ES-I3 (cell line): ENCODE measurements at regions not wholly inside any gene's neighbourhood (a gene's known extent, or its start where the extent isn't known, plus 50 kb on each side); places are given as distances from the start of the nearest gene placed in this dataset.
"Not testable (repeated sequence)": the region's sequence is repeated elsewhere in the genome, so short reads cannot be mapped to it uniquely, and the experiment has no call there.

Experiments
- H3K36me3 ChIP-seq: 2 replicates; pipeline ENCODE4 v1.6.1; 2013; ENCODE audit warnings: mild to moderate bottlenecking, low read length, control low read depth, moderate library complexity; ENCODE audit not compliant: insufficient read depth
- H3K4me1 ChIP-seq: 2 replicates; pipeline ENCODE4 v1.6.1; 2013; ENCODE audit warnings: mild to moderate bottlenecking, control low read depth, low read length; ENCODE audit not compliant: insufficient read depth
- H3K9ac ChIP-seq: 2 replicates; pipeline ENCODE4 v1.6.1; 2013; ENCODE audit warnings: low read depth, mild to moderate bottlenecking, low read length, moderate library complexity
- H3K9me3 ChIP-seq: 2 replicates; pipeline ENCODE4 v1.6.1; 2013; ENCODE audit warnings: mild to moderate bottlenecking, low read length, moderate library complexity; ENCODE audit not compliant: control insufficient read depth, insufficient read depth

GRCh38 chr21:9731317-9731716 is 790.1 kb upstream of the TPTE start:
- H3K9me3 ChIP-seq, H3K9ac ChIP-seq: not testable (repeated sequence)

GRCh38 chr21:9732605-9733004 is 788.8 kb upstream of the TPTE start:
- not testable (repeated sequence) for H3K36me3 ChIP-seq, H3K9ac ChIP-seq, H3K9me3 ChIP-seq, H3K4me1 ChIP-seq

More at GRCh38 chr21:9731317-9731716, 790.1 kb upstream of the TPTE start:
- not testable (repeated sequence) for H3K4me1 ChIP-seq, H3K36me3 ChIP-seq

GRCh38 chr21:9733761-9734558 is 787.4 kb upstream of the TPTE start:
- H3K4me1 ChIP-seq, H3K9ac ChIP-seq, H3K9me3 ChIP-seq, H3K36me3 ChIP-seq: not testable (repeated sequence)

GRCh38 chr21:9735421-9735961 is 785.9 kb upstream of the TPTE start:
- Histone ChIP-seq H3K36me3 (no peaks in the 10 kb centered on the region), H3K4me1 (no peaks in the 10 kb centered on the region), H3K9me3 (no peaks in the 10 kb centered on the region)

GRCh38 chr21:9737301-9737700 is 784.1 kb upstream of the TPTE start:
- H3K36me3 ChIP-seq, H3K9me3 ChIP-seq, H3K4me1 ChIP-seq, H3K9ac ChIP-seq: not testable (repeated sequence)

More at GRCh38 chr21:9735421-9735961, 785.9 kb upstream of the TPTE start:
- H3K9ac ChIP-seq: no peak overlapping the region

- not testable (repeated sequence) for H3K9ac ChIP-seq, H3K4me1 ChIP-seq, H3K9me3 ChIP-seq, H3K36me3 ChIP-seq
Observed at GRCh38 chr21:9737871-9738515, 783.4 kb upstream of the TPTE start.

- no peaks in the 10 kb centered on the region for H3K9me3 ChIP-seq
Observed at GRCh38 chr21:9738527-9738926, 782.9 kb upstream of the TPTE start.

GRCh38 chr21:9739240-9739639 is 782.1 kb upstream of the TPTE start:
- no peaks in the 10 kb centered on the region for H3K9me3 ChIP-seq
- no peaks in the 10 kb centered on the region for H3K4me1 ChIP-seq
- no peaks in the 10 kb centered on the region for H3K36me3 ChIP-seq
- H3K9ac ChIP-seq: no peak overlapping the region

More at GRCh38 chr21:9738527-9738926, 782.9 kb upstream of the TPTE start:
- Histone ChIP-seq H3K36me3 (no peaks in the 10 kb centered on the region), H3K4me1 (no peaks in the 10 kb centered on the region), H3K9ac (no peak overlapping the region)

- not testable (repeated sequence) for H3K9me3 ChIP-seq, H3K9ac ChIP-seq, H3K4me1 ChIP-seq, H3K36me3 ChIP-seq
Observed at GRCh38 chr21:9740177-9740941, 781.0 kb upstream of the TPTE start.

GRCh38 chr21:9740991-9741742 is 780.2 kb upstream of the TPTE start:
- not testable (repeated sequence) for H3K9ac ChIP-seq, H3K36me3 ChIP-seq, H3K4me1 ChIP-seq, H3K9me3 ChIP-seq

GRCh38 chr21:9743566-9743965 is 777.8 kb upstream of the TPTE start:
- not testable (repeated sequence) for H3K9ac ChIP-seq, H3K9me3 ChIP-seq, H3K36me3 ChIP-seq, H3K4me1 ChIP-seq

- H3K36me3 ChIP-seq, H3K9ac ChIP-seq, H3K9me3 ChIP-seq, H3K4me1 ChIP-seq: not testable (repeated sequence)
Observed at GRCh38 chr21:9744166-9744565, 777.2 kb upstream of the TPTE start.

GRCh38 chr21:9744593-9744992 is 776.8 kb upstream of the TPTE start:
- not testable (repeated sequence) for H3K36me3 ChIP-seq, H3K9me3 ChIP-seq, H3K9ac ChIP-seq, H3K4me1 ChIP-seq

- H3K4me1 ChIP-seq, H3K36me3 ChIP-seq, H3K9ac ChIP-seq, H3K9me3 ChIP-seq: not testable (repeated sequence)
Observed at GRCh38 chr21:9745457-9746108, 775.8 kb upstream of the TPTE start.
